ENCODE measurements at regions not wholly inside any gene's neighbourhood (a gene's known extent, or its start where the extent isn't known, plus 50 kb on each side); places are given as distances from the start of the nearest gene placed in this dataset.
"Not testable (repeated sequence)": the region's sequence is repeated elsewhere in the genome, so short reads cannot be mapped to it uniquely, and the experiment has no call there.

DNA sequence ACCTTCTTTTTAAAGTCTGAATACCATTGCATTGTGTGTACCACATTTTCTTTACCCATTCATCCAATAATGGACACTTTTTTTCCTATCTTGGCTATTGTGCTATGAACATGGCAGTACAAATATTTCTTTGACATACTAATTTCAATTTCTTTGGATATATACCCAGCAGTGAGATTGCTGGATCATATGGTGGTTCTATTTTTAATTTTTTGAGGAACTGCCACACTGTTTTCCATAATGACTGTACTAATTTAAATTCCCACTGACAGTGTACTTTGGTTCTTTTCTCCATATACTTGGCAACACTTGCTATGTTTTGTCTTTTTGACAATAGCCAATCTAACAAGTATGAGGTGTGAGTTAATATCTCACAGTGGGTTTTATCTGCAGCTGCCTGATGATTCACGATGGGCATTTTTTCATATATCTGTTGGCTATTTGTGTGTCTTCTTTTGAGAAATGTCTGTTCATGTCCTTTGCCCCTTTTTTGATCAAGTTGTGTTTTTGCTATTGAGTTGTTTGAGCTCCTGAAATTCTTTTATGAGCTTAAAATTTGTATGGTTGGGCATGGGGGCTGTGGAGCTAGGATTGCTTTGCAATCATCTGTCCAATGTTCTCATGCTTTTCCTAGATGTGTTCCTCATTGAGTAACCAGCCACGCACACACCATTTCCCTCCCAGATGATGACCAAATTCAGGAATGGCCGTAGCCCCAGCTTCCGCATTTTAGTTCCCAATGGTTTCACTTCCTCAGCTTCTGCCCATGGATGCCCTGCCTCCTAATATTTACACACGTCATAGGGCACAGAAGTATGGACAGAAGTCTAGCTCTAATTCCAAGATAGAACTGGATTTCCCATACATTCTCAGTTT is 380.0 kb upstream of the SGCG start:
- DNase-seq (ENCODE audit: low spot score in 2 of 2): peak in 1 of 2 donors; percentile 21
- no peaks in the 10 kb centered on the region for H3K4me1 ChIP-seq
- H3K27me3 ChIP-seq: peaks cover 0 to 11% of the 10 kb centered on the region in 2 donors
- intact Hi-C loops (cut with DNase I; ENCODE audit: low total_unique reads): no loop called here
- H3K9me3 ChIP-seq: no peaks in the 10 kb centered on the region
- H3K27ac ChIP-seq: no peak overlapping the region
- TF ChIP-seq, protein P1, sequence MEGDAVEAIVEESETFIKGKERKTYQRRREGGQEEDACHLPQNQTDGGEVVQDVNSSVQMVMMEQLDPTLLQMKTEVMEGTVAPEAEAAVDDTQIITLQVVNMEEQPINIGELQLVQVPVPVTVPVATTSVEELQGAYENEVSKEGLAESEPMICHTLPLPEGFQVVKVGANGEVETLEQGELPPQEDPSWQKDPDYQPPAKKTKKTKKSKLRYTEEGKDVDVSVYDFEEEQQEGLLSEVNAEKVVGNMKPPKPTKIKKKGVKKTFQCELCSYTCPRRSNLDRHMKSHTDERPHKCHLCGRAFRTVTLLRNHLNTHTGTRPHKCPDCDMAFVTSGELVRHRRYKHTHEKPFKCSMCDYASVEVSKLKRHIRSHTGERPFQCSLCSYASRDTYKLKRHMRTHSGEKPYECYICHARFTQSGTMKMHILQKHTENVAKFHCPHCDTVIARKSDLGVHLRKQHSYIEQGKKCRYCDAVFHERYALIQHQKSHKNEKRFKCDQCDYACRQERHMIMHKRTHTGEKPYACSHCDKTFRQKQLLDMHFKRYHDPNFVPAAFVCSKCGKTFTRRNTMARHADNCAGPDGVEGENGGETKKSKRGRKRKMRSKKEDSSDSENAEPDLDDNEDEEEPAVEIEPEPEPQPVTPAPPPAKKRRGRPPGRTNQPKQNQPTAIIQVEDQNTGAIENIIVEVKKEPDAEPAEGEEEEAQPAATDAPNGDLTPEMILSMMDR (IDR thresholded peaks at IDR 0.05): no peak
- TF ChIP-seq POLR2AphosphoS5 (IDR thresholded peaks at IDR 0.05): no peak
- no peak for TF ChIP-seq POLR2A (IDR thresholded peaks at IDR 0.05)
- no peak overlapping the region for H3K4me3 ChIP-seq
- no peaks in the 10 kb centered on the region for H3K36me3 ChIP-seq

DNA sequence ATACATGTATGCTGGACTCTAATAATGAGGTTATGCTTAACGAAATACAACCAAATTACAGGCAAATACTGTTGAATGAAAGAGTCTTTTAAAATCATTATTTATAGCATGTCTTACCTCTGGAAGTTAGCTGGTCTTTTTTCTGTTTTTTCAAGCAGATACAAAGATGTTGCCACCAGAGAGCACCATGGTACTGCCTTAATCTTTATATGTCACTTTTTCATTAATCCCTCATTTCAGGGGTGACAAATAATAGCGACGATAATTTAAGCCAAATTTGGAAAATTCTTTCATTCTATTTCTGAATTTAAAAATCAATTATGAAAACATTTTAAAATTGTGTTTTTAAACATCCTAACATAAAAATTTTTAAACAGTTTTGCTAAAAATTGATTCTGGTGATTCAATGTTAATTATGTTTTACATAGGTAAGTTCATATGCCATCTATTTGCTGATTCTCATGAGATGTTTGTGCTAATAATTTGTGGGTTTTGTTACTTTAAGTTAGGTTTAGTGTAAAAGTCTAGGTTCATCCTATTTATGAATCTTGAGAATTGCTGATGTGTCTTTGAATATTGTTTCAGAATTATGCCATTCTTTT is 379.3 kb upstream of the SGCG start:
- H3K27me3 ChIP-seq: peaks cover 0 to 11% of the 10 kb centered on the region in 2 donors
- H3K4me1 ChIP-seq: no peaks in the 10 kb centered on the region
- H3K4me3 ChIP-seq: no peak overlapping the region
- no peak for TF ChIP-seq POLR2AphosphoS5 (IDR thresholded peaks at IDR 0.05)
- TF ChIP-seq, protein P1 (IDR thresholded peaks at IDR 0.05): peak in 1 of 3 donors; percentile 21
- DNase-seq (ENCODE audit: low spot score in 2 of 2): no peak
- no peak overlapping the region for H3K27ac ChIP-seq
- no peaks in the 10 kb centered on the region for H3K9me3 ChIP-seq
- intact Hi-C loops (cut with DNase I; ENCODE audit: low total_unique reads): no loop called here
- H3K36me3 ChIP-seq: no peaks in the 10 kb centered on the region

GRCh38 chr13:22812793-22813192 is 368.0 kb upstream of the SGCG start:
- no peaks in the 10 kb centered on the region for H3K27me3 ChIP-seq
- TF ChIP-seq, protein P1 (IDR thresholded peaks at IDR 0.05): no peak
- TF ChIP-seq POLR2A (IDR thresholded peaks at IDR 0.05) (no peak), POLR2AphosphoS5 (IDR thresholded peaks at IDR 0.05) (no peak)
- H3K4me1 ChIP-seq: no peaks in the 10 kb centered on the region
- no peak for DNase-seq (ENCODE audit: low spot score in 2 of 2)
- H3K4me3 ChIP-seq: peak overlapping the region in 1 of 3 donors; percentile 28
- intact Hi-C loops (cut with DNase I; ENCODE audit: low total_unique reads): no loop called here
- no peak overlapping the region for H3K27ac ChIP-seq
- H3K36me3 ChIP-seq: no peaks in the 10 kb centered on the region
- no peaks in the 10 kb centered on the region for H3K9me3 ChIP-seq

GRCh38 chr13:22813531-22814377 is 367.0 kb upstream of the SGCG start:
- H3K9me3 ChIP-seq; H3K36me3 ChIP-seq; H3K27ac ChIP-seq; DNase-seq (ENCODE audit: low spot score in 2 of 2); H3K27me3 ChIP-seq; H3K4me1 ChIP-seq; intact Hi-C loops (cut with DNase I; ENCODE audit: low total_unique reads): not testable (repeated sequence)
- H3K4me3 ChIP-seq: peak overlapping the region in 1 of 3 donors; percentile 28

- H3K4me1 ChIP-seq; H3K9me3 ChIP-seq; H3K27ac ChIP-seq; H3K4me3 ChIP-seq; H3K27me3 ChIP-seq; intact Hi-C loops (cut with DNase I; ENCODE audit: low total_unique reads); DNase-seq (ENCODE audit: low spot score in 2 of 2); H3K36me3 ChIP-seq: not testable (repeated sequence)
These were observed 366.3 kb upstream of the SGCG start for GRCh38 chr13:22814433-22814832.
